H9 (cell line): ENCODE measurements at regions not wholly inside any gene's neighbourhood (a gene's known extent, or its start where the extent isn't known, plus 50 kb on each side); places are given as distances from the start of the nearest gene placed in this dataset.

Experiments
- DNase-seq: peaks from one replicate; pipeline ENCODE4 v3.0.0-alpha.2; 2017
- H2AFZ ChIP-seq: one replicate; pipeline ENCODE4 v1.6.1; 2013; ENCODE audit warnings: mild to moderate bottlenecking, low read length, control low read depth, moderate library complexity
- H2AK5ac ChIP-seq: 2 replicates; pipeline ENCODE4 v1.6.1; 2013; ENCODE audit warnings: low read length, control low read depth, mixed read lengths; ENCODE audit not compliant: insufficient read length
- H2BK120ac ChIP-seq: one replicate; pipeline ENCODE4 v1.6.1; 2013; ENCODE audit warnings: low read depth, mild to moderate bottlenecking, low read length, control low read depth, inconsistent platforms; ENCODE audit not compliant: poor library complexity, severe bottlenecking
- H2BK12ac ChIP-seq: 2 replicates; pipeline ENCODE4 v1.6.1; 2013; ENCODE audit warnings: low read length, control low read depth, mixed read lengths, low read depth; ENCODE audit not compliant: insufficient read length
- H2BK15ac ChIP-seq: 2 replicates; pipeline ENCODE4 v1.6.1; 2013; ENCODE audit warnings: low read depth, low read length, control low read depth
- H2BK20ac ChIP-seq: one replicate; pipeline ENCODE4 v1.6.1; 2013; ENCODE audit warnings: low read depth, mild to moderate bottlenecking, low read length, control low read depth, inconsistent platforms; ENCODE audit not compliant: poor library complexity, severe bottlenecking
- H2BK5ac ChIP-seq: 2 replicates; pipeline ENCODE4 v1.6.1; 2013; ENCODE audit warnings: low read length, control low read depth, mixed read lengths; ENCODE audit not compliant: insufficient read length
- H3K14ac ChIP-seq: 2 replicates; pipeline ENCODE4 v1.6.1; 2013; ENCODE audit warnings: low read length, control low read depth; ENCODE audit not compliant: insufficient read depth
- H3K18ac ChIP-seq: 2 replicates; pipeline ENCODE4 v1.6.1; 2013; ENCODE audit warnings: low read depth, mild to moderate bottlenecking, mixed read lengths, low read length, control low read depth; ENCODE audit not compliant: insufficient read length
- H3K23ac ChIP-seq: 2 replicates; pipeline ENCODE4 v1.6.1; 2013; ENCODE audit warnings: low read length, control low read depth, mixed read lengths, low read depth; ENCODE audit not compliant: insufficient read length
- H3K23me2 ChIP-seq: 2 replicates; pipeline ENCODE4 v1.6.1; 2013; ENCODE audit warnings: low read depth, mild to moderate bottlenecking, mixed read lengths, low read length, control low read depth; ENCODE audit not compliant: insufficient read length, poor library complexity, severe bottlenecking
- H3K27ac ChIP-seq: 2 replicates; pipeline ENCODE4 v1.5.1; 2013; ENCODE audit warnings: low read length, control low read depth, mixed read lengths, low read depth; ENCODE audit not compliant: insufficient read length
- H3K27me3 ChIP-seq: 2 replicates; pipeline ENCODE4 v1.6.1; 2013; ENCODE audit warnings: low read length, control low read depth, inconsistent platforms; ENCODE audit not compliant: insufficient read depth
- H3K4ac ChIP-seq: 2 replicates; pipeline ENCODE4 v1.6.1; 2013; ENCODE audit warnings: low read depth, mild to moderate bottlenecking, control low read depth, inconsistent platforms, low read length, moderate library complexity
- H3K4me1 ChIP-seq: 2 replicates; pipeline ENCODE4 v1.6.1; 2013; ENCODE audit warnings: low read length, control low read depth, inconsistent platforms; ENCODE audit not compliant: insufficient read depth
- H3K4me2 ChIP-seq: 2 replicates; pipeline ENCODE4 v1.6.1; 2013; ENCODE audit warnings: low read length, control low read depth, mixed read lengths; ENCODE audit not compliant: insufficient read length, insufficient read depth
- H3K56ac ChIP-seq: 2 replicates; pipeline ENCODE4 v1.6.1; 2013; ENCODE audit warnings: low read depth, mild to moderate bottlenecking, mixed read lengths, low read length, control low read depth; ENCODE audit not compliant: insufficient read length
- H3K79me1 ChIP-seq: 2 replicates; pipeline ENCODE4 v1.6.1; 2013; ENCODE audit warnings: low read depth, mild to moderate bottlenecking, moderate library complexity, low read length, control low read depth, inconsistent platforms; ENCODE audit not compliant: insufficient read depth, poor library complexity, severe bottlenecking
- H3K79me2 ChIP-seq: 2 replicates; pipeline ENCODE4 v1.6.1; 2013; ENCODE audit warnings: low read length, control low read depth, inconsistent platforms; ENCODE audit not compliant: insufficient read depth
- H3K9ac ChIP-seq: 2 replicates; pipeline ENCODE4 v1.6.1; 2013; ENCODE audit warnings: low read length, control low read depth, mixed read lengths; ENCODE audit not compliant: insufficient read length; ENCODE audit errors: extremely low read depth
- H3K9me3 ChIP-seq: one replicate; pipeline ENCODE4 v1.6.1; 2013; ENCODE audit warnings: low read depth, low read length, inconsistent platforms; ENCODE audit not compliant: control insufficient read depth
- H3T11ph ChIP-seq: one replicate; pipeline ENCODE4 v1.6.1; 2013; ENCODE audit warnings: mild to moderate bottlenecking, low read length, control low read depth, inconsistent platforms
- H4K20me1 ChIP-seq: one replicate; pipeline ENCODE4 v1.6.1; 2013; ENCODE audit not compliant: control insufficient read depth, insufficient read length, insufficient read depth
- H4K5ac ChIP-seq: 2 replicates; pipeline ENCODE4 v1.6.1; 2013; ENCODE audit warnings: low read depth, mild to moderate bottlenecking, mixed read lengths, low read length, control low read depth; ENCODE audit not compliant: insufficient read length
- H4K8ac ChIP-seq: replicated peaks from 2 replicates; pipeline ENCODE4 v1.6.1; 2013; ENCODE audit warnings: low read length, control low read depth, mixed read lengths, low read depth; ENCODE audit not compliant: insufficient read length
- H4K91ac ChIP-seq: 2 replicates; pipeline ENCODE4 v1.6.1; 2013; ENCODE audit warnings: low read depth, mild to moderate bottlenecking, moderate library complexity, mixed read lengths, low read length, control low read depth; ENCODE audit not compliant: insufficient read length
- H3K27ac Mint-ChIP-seq, 3 experiments: 2 replicates in 2 of 3; 3 replicates in 1 of 3; pipeline ENCODE4 v1.8.0; 2020 to 2021; ENCODE audit warnings: mixed read lengths in 3 of 3, mild to moderate bottlenecking in 1 of 3, moderate library complexity in 1 of 3
- H3K27me3 Mint-ChIP-seq: 2 replicates; pipeline ENCODE4 v1.8.0; 2021; ENCODE audit warnings: low read depth, mild to moderate bottlenecking, moderate library complexity, mixed read lengths
- H3K36me3 Mint-ChIP-seq, 3 experiments: 2 replicates in 2 of 3; 3 replicates in 1 of 3; pipeline ENCODE4 v1.8.0; 2020 to 2021; ENCODE audit warnings: low read depth in 3 of 3, mixed read lengths in 3 of 3; ENCODE audit not compliant: insufficient read depth in 1 of 3
- H3K4me1 Mint-ChIP-seq, 2 experiments: 2 replicates each; pipeline ENCODE4 v1.8.0; 2020; ENCODE audit warnings: mixed read lengths in 2 of 2
- H3K4me3 Mint-ChIP-seq, 2 experiments: 2 replicates in 1 of 2; 3 replicates in 1 of 2; pipeline ENCODE4 v1.8.0; 2020 to 2021; ENCODE audit warnings: mild to moderate bottlenecking in 2 of 2, mixed read lengths in 2 of 2, moderate library complexity in 1 of 2
- H3K9me3 Mint-ChIP-seq, 2 experiments: 2 replicates in 1 of 2; 3 replicates in 1 of 2; pipeline ENCODE4 v1.8.0; 2020; ENCODE audit warnings: mild to moderate bottlenecking in 2 of 2, mixed read lengths in 2 of 2, moderate library complexity in 1 of 2
- CTCF ChIP-seq: fragments of 200-600 bp; sonication (generic); conservative IDR thresholded peaks from 3 replicates; pipeline ENCODE4 v1.8.0; 2021; ENCODE audit warnings: antibody characterized with exemption, mild to moderate bottlenecking
- WGBS: extraction: QIAGEN DNeasy Blood & Tissue Kit; methylation state at CpG from one replicate; pipeline ENCODE4 v1.1.7; 2013; ENCODE audit warnings: missing lambda C conversion rate, low lambda C conversion rate, mixed read lengths; ENCODE audit not compliant: insufficient read length; ENCODE audit errors: extremely low coverage; 5-methylcytosine and 5-hydroxymethylcytosine counted together

- H3K27me3 ChIP-seq, result no peaks in the 10 kb centered on the region
- H3K4me2 ChIP-seq, result no peak overlapping the region
- no peak overlapping the region for H3K27ac ChIP-seq
- no peaks in the 10 kb centered on the region for H3K9me3 ChIP-seq
- H3K27ac Mint-ChIP-seq, result no peak overlapping the region
- no CpG with 5 or more reads among the region's 2 CpGs for WGBS
- H3K27me3 Mint-ChIP-seq, result peaks cover 12% of the 10 kb centered on the region
- H3K4ac ChIP-seq, result no peak overlapping the region
- H3K23ac ChIP-seq, result no peak overlapping the region
- 0 out of 7 replicates have a peak, but pooled peaks cover 0 to 2% (median 0%) of the 10 kb centered on the region in 3 experiments for H3K36me3 Mint-ChIP-seq
- no peaks in the 10 kb centered on the region for H3K79me2 ChIP-seq
- no peak overlapping the region for H3K14ac ChIP-seq
- H2BK20ac ChIP-seq, result no peak overlapping the region
- H4K20me1 ChIP-seq, result no peaks in the 10 kb centered on the region
- no peak overlapping the region for H3T11ph ChIP-seq
- H2BK15ac ChIP-seq, result no peak overlapping the region
- no peak overlapping the region for H2AFZ ChIP-seq
- H4K5ac ChIP-seq, result no peak overlapping the region
- no peak overlapping the region for H3K9ac ChIP-seq
- no peak overlapping the region for H4K91ac ChIP-seq
- no peak overlapping the region for H4K8ac ChIP-seq
- H2BK120ac ChIP-seq, result no peak overlapping the region
- H2BK12ac ChIP-seq, result no peak overlapping the region
- no peak for TF ChIP-seq CTCF
- no peaks in the 10 kb centered on the region for H3K23me2 ChIP-seq
- H3K18ac ChIP-seq, result no peak overlapping the region
- peaks cover 4 to 6% of the 10 kb centered on the region in 2 experiments; a peak in 3 of 5 replicates for H3K9me3 Mint-ChIP-seq
- DNase-seq, result no peak
- H3K4me3 Mint-ChIP-seq, result no peak overlapping the region
- H3K56ac ChIP-seq, result no peak overlapping the region
- no peak overlapping the region for H2BK5ac ChIP-seq
- no peaks in the 10 kb centered on the region; a peak in 1 of 4 replicates for H3K4me1 Mint-ChIP-seq
- no peaks in the 10 kb centered on the region for H3K4me1 ChIP-seq
- no peak overlapping the region for H2AK5ac ChIP-seq
- no peaks in the 10 kb centered on the region for H3K79me1 ChIP-seq
Measured at GRCh38 chr12:78473136-78473535, 391.4 kb upstream of the SYT1 start.
